ENCODE measurements at regions not wholly inside any gene's neighbourhood (a gene's known extent, or its start where the extent isn't known, plus 50 kb on each side); places are given as distances from the start of the nearest gene placed in this dataset.

DNA sequence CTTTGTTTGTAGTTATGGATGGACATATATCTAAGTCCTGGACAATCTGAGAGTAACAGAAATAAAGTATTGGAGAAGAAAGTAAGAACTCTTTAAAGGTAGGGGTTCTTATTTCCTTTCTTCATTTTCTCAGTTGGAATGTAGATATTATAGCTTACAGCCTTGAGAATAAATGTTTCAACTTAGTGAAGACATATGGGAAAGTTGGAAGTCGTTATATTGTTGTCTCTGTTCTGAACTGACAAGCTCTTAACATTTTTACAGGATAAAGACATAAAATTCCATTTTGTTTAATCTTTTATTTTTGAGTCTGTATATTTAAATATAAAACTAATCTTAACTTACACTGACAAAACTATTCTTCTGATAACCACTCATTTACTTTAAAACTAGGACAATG, 2187.5 kb upstream of the ACO1 start:
- no peak overlapping the region for H3K9ac ChIP-seq (ENCODE audit: low read depth, low read length)
- no peak overlapping the region for H3K18ac ChIP-seq (ENCODE audit: low read depth, low read length)
- H3K4ac ChIP-seq (ENCODE audit: low read depth, low read length) = no peak overlapping the region
- no peaks in the 10 kb centered on the region for H4K20me1 ChIP-seq (ENCODE audit: insufficient read depth, low read length)
- H3K56ac ChIP-seq (ENCODE audit: extremely low read depth, insufficient read depth, low read length) = no peak overlapping the region
- no peak overlapping the region for H4K8ac ChIP-seq (ENCODE audit: low read depth in 2 of 2, low read length in 2 of 2)
- BruUV-seq (replicated peaks) = no TSS peak
- no peak overlapping the region for H3K23ac ChIP-seq (ENCODE audit: low read depth, low read length)
- no peaks in the 10 kb centered on the region for H3K79me1 ChIP-seq (ENCODE audit: low read depth in 1 of 2, low read length in 2 of 2)
- no peak overlapping the region for H3K4me3 ChIP-seq (ENCODE audit: insufficient read depth, low read depth, low read length)
- H4K91ac ChIP-seq (ENCODE audit: insufficient read depth, low read depth, low read length) = no peak overlapping the region
- no peak overlapping the region for H3K4me2 ChIP-seq (ENCODE audit: low read depth, low read length)
- H4K5ac ChIP-seq (ENCODE audit: low read depth, low read length) = no peak overlapping the region
- H3K14ac ChIP-seq (replicated peaks; ENCODE audit: low read depth, low read length) = no peak overlapping the region
- WGBS, 2 experiments (ENCODE audit: extremely low coverage in 2 of 2, insufficient read length in 1 of 2) = no CpG with 5 or more reads among the region's 1 CpG
- H3K9me1 ChIP-seq (ENCODE audit: insufficient read depth, low read length) = no peaks in the 10 kb centered on the region
- no peak overlapping the region for H3K27ac ChIP-seq (ENCODE audit: insufficient read depth, low read length)
- CTCF ChIA-PET = no interaction called here
- H2AK9ac ChIP-seq (replicated peaks; ENCODE audit: low read depth, low read length, poor library complexity) = no peak overlapping the region
- no peaks in the 10 kb centered on the region for H3K36me3 ChIP-seq (ENCODE audit: control insufficient read depth, insufficient read depth, low read length)
- TF ChIP-seq RAD21 (IDR thresholded peaks at IDR 0.05; ENCODE audit: low read length) = no peak
- no peak for TF ChIP-seq POLR2A (IDR thresholded peaks at IDR 0.05; ENCODE audit: low read depth, low read length)
- TF ChIP-seq, protein P1, sequence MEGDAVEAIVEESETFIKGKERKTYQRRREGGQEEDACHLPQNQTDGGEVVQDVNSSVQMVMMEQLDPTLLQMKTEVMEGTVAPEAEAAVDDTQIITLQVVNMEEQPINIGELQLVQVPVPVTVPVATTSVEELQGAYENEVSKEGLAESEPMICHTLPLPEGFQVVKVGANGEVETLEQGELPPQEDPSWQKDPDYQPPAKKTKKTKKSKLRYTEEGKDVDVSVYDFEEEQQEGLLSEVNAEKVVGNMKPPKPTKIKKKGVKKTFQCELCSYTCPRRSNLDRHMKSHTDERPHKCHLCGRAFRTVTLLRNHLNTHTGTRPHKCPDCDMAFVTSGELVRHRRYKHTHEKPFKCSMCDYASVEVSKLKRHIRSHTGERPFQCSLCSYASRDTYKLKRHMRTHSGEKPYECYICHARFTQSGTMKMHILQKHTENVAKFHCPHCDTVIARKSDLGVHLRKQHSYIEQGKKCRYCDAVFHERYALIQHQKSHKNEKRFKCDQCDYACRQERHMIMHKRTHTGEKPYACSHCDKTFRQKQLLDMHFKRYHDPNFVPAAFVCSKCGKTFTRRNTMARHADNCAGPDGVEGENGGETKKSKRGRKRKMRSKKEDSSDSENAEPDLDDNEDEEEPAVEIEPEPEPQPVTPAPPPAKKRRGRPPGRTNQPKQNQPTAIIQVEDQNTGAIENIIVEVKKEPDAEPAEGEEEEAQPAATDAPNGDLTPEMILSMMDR (conservative IDR thresholded peaks at IDR 0.05; ENCODE audit: low read depth, low read length) = no peak
- TF ChIP-seq MAFK (IDR thresholded peaks at IDR 0.05; ENCODE audit: low read depth, low read length) = no peak
- TF ChIP-seq, protein P2, sequence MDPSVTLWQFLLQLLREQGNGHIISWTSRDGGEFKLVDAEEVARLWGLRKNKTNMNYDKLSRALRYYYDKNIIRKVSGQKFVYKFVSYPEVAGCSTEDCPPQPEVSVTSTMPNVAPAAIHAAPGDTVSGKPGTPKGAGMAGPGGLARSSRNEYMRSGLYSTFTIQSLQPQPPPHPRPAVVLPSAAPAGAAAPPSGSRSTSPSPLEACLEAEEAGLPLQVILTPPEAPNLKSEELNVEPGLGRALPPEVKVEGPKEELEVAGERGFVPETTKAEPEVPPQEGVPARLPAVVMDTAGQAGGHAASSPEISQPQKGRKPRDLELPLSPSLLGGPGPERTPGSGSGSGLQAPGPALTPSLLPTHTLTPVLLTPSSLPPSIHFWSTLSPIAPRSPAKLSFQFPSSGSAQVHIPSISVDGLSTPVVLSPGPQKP (IDR thresholded peaks at IDR 0.05; ENCODE audit: borderline replicate concordance, low read depth, low read length) = no peak
- no peak for TF ChIP-seq RCOR1 (IDR thresholded peaks at IDR 0.05; ENCODE audit: insufficient replicate concordance, low read length)
- no peak for TF ChIP-seq CHD1 (IDR thresholded peaks at IDR 0.05; ENCODE audit: low read depth, low read length)
- no peak for TF ChIP-seq FOS (IDR thresholded peaks at IDR 0.05; ENCODE audit: low read depth, low read length)
- TF ChIP-seq CEBPB (IDR thresholded peaks at IDR 0.05; ENCODE audit: low read depth, low read length) = no peak
- POLR2A ChIA-PET (ENCODE audit: unreplicated experiment) = no interaction called here
- H3K4me1 ChIP-seq (ENCODE audit: control insufficient read depth, insufficient read depth, low read length) = no peaks in the 10 kb centered on the region
- H2BK120ac ChIP-seq (ENCODE audit: low read depth, low read length) = no peak overlapping the region
- no peak overlapping the region for H2AK5ac ChIP-seq (ENCODE audit: low read depth, low read length)
- H2BK20ac ChIP-seq (ENCODE audit: low read depth, low read length) = no peak overlapping the region
- no peak overlapping the region for H2BK5ac ChIP-seq (ENCODE audit: low read depth, low read length, poor library complexity, severe bottlenecking)
- H3K9me3 ChIP-seq (ENCODE audit: control insufficient read depth, insufficient read depth, low read length) = peaks cover 19% of the 10 kb centered on the region
- ATAC-seq (ENCODE audit: low read depth) = no peak
- H2AFZ ChIP-seq (replicated peaks; ENCODE audit: low read length, poor library complexity) = no peak overlapping the region
- dilution Hi-C loops (cut with HindIII; ENCODE audit: low sequenced_read_pairs, unreplicated experiment) = no loop called here
- in situ Hi-C loops (cut with MboI; ENCODE audit: low sequenced_read_pairs) = no loop called here
- no peaks in the 10 kb centered on the region for H3K27me3 ChIP-seq (ENCODE audit: control insufficient read depth, insufficient read depth, low read length)
- intact Hi-C loops (cut with micrococcal nuclease) = no loop called here
- DNase-seq = no peak
- H2BK15ac ChIP-seq (ENCODE audit: low read depth, low read length) = no peak overlapping the region
